ENCODE measurements at regions not wholly inside any gene's neighbourhood (a gene's known extent, or its start where the extent isn't known, plus 50 kb on each side); places are given as distances from the start of the nearest gene placed in this dataset.

DNA sequence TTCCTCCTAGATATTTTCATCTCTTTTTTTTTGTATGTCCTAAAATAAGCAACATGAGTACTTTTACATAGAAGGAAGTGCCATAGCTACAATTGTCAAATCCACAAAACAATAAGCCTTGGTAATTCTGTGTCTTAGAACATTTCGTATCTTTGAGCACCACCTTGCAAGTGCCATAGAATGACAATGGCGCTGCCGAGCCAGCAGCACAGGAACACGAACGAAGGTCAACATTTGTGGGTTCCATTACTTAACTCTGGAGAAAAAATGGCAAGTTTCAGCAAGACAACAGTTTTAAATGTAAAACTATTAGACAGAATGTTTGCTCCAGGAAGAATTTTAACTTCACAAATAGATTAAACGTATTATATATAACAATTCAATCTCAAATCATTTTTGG lies 222.1 kb downstream of the CHRM3 start:
- TF ChIP-seq, protein P1, sequence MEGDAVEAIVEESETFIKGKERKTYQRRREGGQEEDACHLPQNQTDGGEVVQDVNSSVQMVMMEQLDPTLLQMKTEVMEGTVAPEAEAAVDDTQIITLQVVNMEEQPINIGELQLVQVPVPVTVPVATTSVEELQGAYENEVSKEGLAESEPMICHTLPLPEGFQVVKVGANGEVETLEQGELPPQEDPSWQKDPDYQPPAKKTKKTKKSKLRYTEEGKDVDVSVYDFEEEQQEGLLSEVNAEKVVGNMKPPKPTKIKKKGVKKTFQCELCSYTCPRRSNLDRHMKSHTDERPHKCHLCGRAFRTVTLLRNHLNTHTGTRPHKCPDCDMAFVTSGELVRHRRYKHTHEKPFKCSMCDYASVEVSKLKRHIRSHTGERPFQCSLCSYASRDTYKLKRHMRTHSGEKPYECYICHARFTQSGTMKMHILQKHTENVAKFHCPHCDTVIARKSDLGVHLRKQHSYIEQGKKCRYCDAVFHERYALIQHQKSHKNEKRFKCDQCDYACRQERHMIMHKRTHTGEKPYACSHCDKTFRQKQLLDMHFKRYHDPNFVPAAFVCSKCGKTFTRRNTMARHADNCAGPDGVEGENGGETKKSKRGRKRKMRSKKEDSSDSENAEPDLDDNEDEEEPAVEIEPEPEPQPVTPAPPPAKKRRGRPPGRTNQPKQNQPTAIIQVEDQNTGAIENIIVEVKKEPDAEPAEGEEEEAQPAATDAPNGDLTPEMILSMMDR (IDR thresholded peaks at IDR 0.05; ENCODE audit: insufficient read depth, low read length), result no peak
- no peak for TF ChIP-seq POLR2AphosphoS5 (IDR thresholded peaks at IDR 0.05; ENCODE audit: low read depth)
